ENCODE measurements at regions not wholly inside any gene's neighbourhood (a gene's known extent, or its start where the extent isn't known, plus 50 kb on each side); places are given as distances from the start of the nearest gene placed in this dataset.

DNA sequence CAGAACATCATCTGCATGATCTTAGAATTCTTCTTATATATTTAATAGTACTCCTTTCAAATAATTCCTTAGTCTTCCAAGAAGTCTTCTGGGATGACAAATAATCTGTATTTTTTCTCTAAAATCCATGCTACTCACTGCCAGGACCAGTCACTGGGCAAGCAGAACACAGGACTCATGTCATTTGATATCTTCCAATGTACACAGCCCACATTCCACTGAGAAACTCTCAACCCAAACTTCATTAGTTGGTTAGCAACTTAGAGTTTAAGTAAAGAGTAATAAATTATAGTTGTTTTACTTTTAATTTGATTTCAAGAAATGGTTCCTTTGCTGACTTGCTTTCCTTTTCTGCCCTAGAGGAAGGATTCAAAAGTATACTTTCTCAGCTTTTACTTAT lies 317.0 kb downstream of the VGLL3 start:
- no peak overlapping the region for H3K27ac Mint-ChIP-seq
- H3K36me3 Mint-ChIP-seq: no peaks in the 10 kb centered on the region
- ATAC-seq (no peak), DNase-seq (ENCODE audit: low spot score in 2 of 2) (no peak)
- H3K9me3 Mint-ChIP-seq: peaks cover 22 to 25% of the 10 kb centered on the region in 2 donors

DNA sequence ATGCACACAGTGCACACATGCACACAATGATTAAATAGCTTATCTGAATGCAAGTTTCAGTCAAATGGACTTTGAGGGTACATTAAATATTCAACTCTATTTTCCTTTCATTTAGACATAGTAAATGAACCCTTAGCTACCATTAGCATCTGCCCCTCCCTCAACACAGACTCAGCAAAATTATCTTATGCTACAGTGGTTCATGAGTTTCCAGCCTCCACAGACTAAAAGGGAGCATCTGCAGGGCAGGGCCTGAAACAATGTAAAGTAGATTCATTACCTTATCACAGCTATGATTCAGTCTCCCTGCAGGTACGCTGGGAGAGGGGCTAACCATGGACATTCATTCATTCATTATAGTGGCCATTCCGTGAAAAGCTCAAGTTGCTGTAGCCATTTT lies 329.1 kb downstream of the VGLL3 start:
- H3K27ac Mint-ChIP-seq: no peak overlapping the region
- H3K9me3 Mint-ChIP-seq: peaks cover 10 to 17% of the 10 kb centered on the region in 2 donors
- H3K36me3 Mint-ChIP-seq: no peaks in the 10 kb centered on the region
- ATAC-seq: no peak
- no peak for DNase-seq (ENCODE audit: low spot score in 2 of 2)

DNA sequence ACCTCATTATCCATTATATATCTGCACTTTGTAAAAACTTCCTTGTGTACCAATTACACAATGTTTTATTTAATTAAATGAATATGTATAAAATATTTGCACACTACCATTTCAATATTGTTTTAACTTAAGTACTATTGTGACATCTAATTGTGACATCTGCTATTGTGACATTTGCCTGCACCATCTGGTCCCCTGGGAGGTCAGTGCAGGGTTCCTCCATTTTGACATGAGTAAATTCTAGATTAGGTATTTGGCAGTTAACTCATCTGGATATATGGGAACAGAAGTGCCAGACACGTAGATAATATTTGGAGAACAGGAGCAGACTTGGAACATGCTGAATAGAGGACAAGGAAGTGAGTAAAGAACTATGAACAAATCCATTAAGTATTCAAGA lies 332.1 kb downstream of the VGLL3 start:
- no peak for ATAC-seq

DNA sequence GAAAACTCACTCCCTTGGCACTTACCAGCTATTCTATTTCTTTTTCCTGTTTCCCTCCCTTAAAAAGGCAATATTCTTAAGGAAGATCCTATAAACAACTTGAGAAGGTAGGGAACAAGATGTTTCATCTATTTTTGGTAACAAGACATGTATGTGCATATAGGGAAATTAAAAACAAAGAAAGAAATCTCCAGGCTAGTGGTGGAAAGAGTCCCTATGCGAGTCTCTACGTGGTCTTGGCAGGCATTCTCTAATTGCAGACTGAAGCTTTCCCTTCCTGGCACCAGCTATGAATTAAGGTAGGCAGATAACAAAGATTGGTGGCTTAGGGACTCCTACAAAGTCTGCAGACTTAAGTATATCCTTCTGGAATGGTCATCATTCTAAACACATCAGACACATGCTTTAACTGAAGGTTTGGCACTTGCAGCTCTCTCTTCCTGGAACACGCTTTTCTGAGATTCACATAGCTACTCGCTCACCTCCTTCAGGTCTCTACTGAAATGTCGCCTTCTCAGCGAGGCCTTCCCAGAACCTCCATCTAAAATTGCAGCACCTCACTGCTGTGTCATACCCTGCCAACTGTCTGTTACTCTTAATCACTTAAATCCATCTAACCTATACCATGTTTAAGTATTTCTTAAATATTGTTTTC lies 336.0 kb downstream of the VGLL3 start:
- Mint-ChIP-seq H3K9me3 (peaks cover 9 to 14% of the 10 kb centered on the region in 2 donors), H3K27ac (no peak overlapping the region), H3K36me3 (no peaks in the 10 kb centered on the region)
- ATAC-seq (no peak), DNase-seq (ENCODE audit: low spot score in 2 of 2) (no peak)

More for the DNA sequence above, 332.1 kb downstream of the VGLL3 start:
- Mint-ChIP-seq H3K27ac (no peak overlapping the region), H3K36me3 (no peaks in the 10 kb centered on the region), H3K9me3 (peaks cover 15 to 24% of the 10 kb centered on the region in 2 donors)
- no peak for DNase-seq (ENCODE audit: low spot score in 2 of 2)

DNA sequence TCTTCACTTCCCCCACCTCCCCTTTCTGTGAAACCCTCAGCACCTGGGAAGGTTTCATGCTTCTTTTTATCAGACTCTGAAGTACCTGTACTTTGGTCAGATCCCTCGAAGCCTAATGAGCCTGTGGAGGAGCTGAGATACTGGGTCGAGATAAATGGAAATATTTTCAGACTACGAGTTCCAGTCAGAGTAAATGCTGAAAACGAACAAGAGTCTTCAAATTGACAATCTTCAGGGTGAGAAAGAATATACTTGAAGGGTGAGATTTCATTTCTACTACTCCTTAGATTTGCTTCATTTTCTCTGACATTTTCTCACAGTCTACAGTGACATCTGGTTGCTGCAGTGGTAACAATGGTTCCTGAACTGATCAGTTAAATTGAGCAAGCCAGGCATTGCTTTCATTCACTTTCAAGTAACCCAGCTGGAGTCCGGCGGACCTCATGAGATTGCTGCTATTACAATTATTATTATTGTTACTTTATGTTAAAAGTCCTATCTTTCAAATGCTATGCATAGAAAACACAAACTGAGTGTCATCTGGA lies 337.2 kb downstream of the VGLL3 start:
- no peak overlapping the region for H3K27ac Mint-ChIP-seq
- DNase-seq (ENCODE audit: low spot score in 2 of 2) (no peak), ATAC-seq (no peak)
- H3K36me3 Mint-ChIP-seq: no peaks in the 10 kb centered on the region
- peaks cover 9 to 18% of the 10 kb centered on the region in 2 donors for H3K9me3 Mint-ChIP-seq

DNA sequence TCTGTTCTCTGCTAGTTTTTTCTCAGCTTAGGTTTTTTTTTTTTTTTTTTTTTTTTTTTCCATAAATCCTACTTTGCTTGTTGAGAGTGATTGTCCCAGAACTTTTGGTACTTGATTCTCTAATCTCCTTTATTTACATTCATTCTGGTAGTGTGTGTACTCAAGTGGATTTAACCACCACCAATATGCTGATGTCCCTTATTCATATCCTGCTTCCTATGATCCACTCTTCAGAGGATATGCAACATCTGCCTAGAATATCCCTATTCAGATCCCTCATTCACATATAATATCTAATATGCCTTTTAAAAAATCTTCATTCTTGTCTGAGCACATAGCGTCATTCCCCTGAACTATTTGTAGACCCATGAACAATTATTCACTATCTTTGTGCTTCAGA lies 342.9 kb downstream of the VGLL3 start:
- Mint-ChIP-seq H3K27ac (no peak overlapping the region), H3K36me3 (no peaks in the 10 kb centered on the region), H3K9me3 (peaks cover 6 to 9% of the 10 kb centered on the region in 2 donors)
- DNase-seq (ENCODE audit: low spot score in 2 of 2) (no peak), ATAC-seq (no peak)

DNA sequence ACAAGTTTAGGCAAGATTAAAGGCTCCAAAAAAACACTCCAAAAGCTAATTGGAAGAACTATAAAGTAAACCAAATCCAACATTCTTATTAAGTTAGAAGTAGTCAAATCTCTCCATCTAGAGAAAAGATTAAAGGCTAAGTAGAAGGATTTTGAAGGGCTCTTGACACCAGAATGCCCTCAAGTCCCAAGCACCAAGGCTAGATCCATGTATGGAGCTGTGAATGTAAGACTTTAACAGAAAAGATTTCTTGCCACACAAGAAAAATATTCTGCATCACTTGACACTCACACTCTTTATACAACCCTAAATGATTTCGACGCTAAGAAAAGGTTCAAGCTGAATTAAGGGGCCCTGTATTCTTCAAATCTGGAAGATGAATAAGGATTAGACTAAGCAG lies 345.2 kb downstream of the VGLL3 start:
- no peak overlapping the region for H3K27ac Mint-ChIP-seq
- DNase-seq (ENCODE audit: low spot score in 2 of 2) (no peak), ATAC-seq (no peak)
- H3K9me3 Mint-ChIP-seq: peaks cover 6 to 9% of the 10 kb centered on the region in 2 donors
- H3K36me3 Mint-ChIP-seq: no peaks in the 10 kb centered on the region

DNA sequence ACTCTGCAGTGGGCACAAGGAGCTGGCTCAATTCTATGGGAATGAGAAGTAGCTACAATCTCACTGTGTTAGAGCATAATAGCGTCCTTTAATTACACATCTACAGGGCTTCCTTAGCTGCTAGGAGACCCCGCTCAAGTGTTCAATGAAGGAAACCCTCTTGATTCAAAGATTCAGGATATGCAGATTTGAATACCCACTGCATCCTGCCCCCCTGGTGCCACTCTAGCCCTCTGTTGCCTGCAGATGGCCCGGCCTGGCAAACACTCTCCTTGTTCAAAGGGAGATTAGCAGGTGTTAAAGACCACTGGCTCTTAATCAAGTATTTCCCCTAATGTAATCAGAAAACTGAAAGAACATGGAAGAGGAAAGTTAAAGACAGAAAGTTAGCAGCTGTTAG lies 356.6 kb downstream of the VGLL3 start:
- H3K36me3 Mint-ChIP-seq: no peaks in the 10 kb centered on the region
- ATAC-seq (no peak), DNase-seq (ENCODE audit: low spot score in 2 of 2) (no peak)
- H3K27ac Mint-ChIP-seq: no peak overlapping the region
- peaks cover 8 to 16% of the 10 kb centered on the region in 2 donors for H3K9me3 Mint-ChIP-seq

DNA sequence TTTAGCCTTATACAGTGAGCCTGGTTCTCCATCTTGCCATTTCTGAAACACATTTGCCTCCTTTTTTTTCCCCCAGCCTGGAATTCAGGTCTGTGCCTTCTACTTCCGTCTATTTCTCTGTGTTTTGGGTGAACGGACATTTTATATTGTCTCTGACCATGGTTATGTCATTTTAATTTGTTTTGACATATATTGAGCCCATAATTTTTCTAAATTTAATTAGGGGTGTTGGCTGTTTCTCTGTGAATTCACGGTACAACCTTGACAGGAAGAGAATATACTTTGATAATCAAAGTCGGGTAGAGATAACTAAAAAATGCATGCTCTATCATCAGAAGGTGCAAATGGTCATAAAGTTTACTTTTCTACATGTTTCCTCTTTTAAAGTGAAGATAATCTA lies 361.4 kb downstream of the VGLL3 start:
- ATAC-seq (no peak), DNase-seq (ENCODE audit: low spot score in 2 of 2) (no peak)
- Mint-ChIP-seq H3K9me3 (peaks cover 6 to 8% of the 10 kb centered on the region in 2 donors), H3K36me3 (no peaks in the 10 kb centered on the region), H3K27ac (no peak overlapping the region)

DNA sequence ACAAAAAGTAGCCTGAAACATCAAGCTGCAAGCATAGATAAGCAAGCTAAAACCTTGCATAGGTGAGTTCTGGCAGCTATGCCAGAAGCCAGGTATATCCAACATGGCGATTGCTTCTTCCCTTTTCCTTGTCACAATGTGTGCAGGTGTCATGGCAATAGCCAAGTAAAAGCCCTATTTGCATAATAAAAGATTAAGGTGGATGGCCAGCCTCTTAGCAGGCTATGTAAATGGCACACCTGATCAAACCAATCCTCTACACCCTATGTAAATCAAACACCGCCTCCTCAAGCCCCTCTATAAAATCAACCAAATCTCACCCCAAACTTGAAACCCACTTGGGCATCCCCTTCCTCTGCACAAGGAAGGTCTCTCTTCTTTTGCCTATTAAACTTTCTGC lies 366.8 kb downstream of the VGLL3 start:
- peak overlapping the region in 1 of 2 donors; percentile 59 for H3K27ac Mint-ChIP-seq
- no peaks in the 10 kb centered on the region for H3K36me3 Mint-ChIP-seq
- ATAC-seq: no peak
- H3K9me3 Mint-ChIP-seq: peaks cover 11 to 18% of the 10 kb centered on the region in 2 donors
- DNase-seq (ENCODE audit: low spot score in 2 of 2): no peak

DNA sequence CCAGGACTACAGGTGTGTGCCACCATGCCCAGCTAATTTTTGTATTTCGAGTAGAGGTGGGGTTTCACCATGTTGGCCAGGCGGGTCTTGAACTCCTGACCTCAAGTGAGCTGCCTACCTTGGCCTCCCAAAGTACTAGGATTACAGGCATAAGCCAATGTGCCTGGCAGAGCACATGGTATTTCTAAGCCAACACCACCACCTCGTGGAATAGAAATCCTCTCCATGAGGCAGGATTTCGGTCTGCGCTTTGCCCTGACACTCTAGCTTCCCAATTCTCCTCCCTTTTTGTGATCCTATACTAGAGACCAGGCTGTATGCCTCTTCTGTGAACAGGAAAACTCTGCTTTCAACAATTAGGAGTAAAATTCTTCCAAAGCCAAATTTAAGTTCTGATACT lies 372.2 kb downstream of the VGLL3 start:
- H3K9me3 Mint-ChIP-seq: peaks cover 6 to 22% of the 10 kb centered on the region in 2 donors
- H3K27ac Mint-ChIP-seq: no peak overlapping the region
- DNase-seq (ENCODE audit: low spot score in 2 of 2) (no peak), ATAC-seq (no peak)
- peaks cover 0 to 6% of the 10 kb centered on the region in 2 donors for H3K36me3 Mint-ChIP-seq

DNA sequence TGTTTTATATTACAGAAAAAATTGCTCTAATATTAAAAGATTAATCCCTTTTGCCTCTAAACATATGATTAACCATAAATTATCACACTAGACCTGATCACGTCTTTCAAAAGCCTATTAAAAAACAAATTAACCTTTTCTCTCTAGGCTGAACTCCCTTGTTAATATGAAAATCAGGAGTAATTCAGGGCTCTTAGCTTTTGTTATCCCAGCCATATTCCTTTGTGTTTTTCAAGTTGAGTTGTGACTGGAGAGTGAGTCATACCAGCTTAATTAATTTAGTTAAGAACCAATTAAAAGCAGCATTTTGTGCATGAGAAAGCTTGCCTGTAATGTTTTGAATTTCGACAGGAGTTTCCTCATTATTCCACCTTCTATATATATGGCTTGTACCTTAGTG lies 385.8 kb downstream of the VGLL3 start:
- Mint-ChIP-seq H3K36me3 (no peaks in the 10 kb centered on the region), H3K9me3 (peaks cover 26 to 28% of the 10 kb centered on the region in 2 donors), H3K27ac (no peak overlapping the region)
- no peak for DNase-seq (ENCODE audit: low spot score in 2 of 2)
- ATAC-seq: no peak

DNA sequence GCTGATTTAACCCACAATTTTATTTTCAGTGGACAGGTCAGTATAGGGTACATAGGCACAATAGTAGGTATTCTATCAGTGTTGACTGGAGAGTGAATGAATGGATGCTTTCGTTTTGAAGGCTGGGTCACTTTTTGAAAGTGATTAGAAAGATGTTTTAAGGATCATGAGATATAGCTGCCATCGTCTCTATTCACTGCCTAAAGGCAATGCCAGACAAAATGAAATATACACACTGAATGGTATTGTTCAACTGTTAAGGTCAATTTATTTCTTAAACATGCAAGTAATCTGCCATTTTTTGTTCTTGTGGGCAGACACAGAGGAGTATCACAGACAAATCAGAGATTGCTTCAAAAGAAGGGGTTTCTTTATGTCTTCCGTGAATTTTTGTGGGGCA lies 395.3 kb downstream of the VGLL3 start:
- no peak for ATAC-seq

DNA sequence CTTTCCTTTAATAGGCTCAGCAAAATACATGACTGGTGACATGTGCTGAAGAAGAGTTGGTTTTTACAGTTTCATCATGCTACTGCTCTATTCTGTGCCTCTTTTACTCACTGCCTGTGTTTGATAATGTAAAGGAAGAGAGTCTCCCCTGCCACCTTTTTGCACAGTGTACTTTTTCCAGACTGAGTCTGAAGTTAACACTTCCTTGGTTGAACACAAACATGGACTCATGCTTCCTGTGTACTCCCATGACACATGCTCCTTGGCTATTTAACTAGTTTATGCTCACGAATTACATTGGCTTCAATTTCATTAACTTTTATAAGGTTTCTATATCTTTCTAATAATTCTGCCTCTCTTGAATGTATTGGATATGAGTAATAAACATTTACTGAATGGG lies 396.1 kb downstream of the VGLL3 start:
- H3K36me3 Mint-ChIP-seq: no peaks in the 10 kb centered on the region
- peaks cover 9 to 14% of the 10 kb centered on the region in 2 donors for H3K9me3 Mint-ChIP-seq
- H3K27ac Mint-ChIP-seq: no peak overlapping the region
- no peak for DNase-seq (ENCODE audit: low spot score in 2 of 2)
- no peak for ATAC-seq

More for the DNA sequence above, 395.3 kb downstream of the VGLL3 start:
- no peaks in the 10 kb centered on the region for H3K36me3 Mint-ChIP-seq
- no peak overlapping the region for H3K27ac Mint-ChIP-seq
- H3K9me3 Mint-ChIP-seq: peaks cover 14% of the 10 kb centered on the region in 2 donors
- DNase-seq (ENCODE audit: low spot score in 2 of 2): no peak

DNA sequence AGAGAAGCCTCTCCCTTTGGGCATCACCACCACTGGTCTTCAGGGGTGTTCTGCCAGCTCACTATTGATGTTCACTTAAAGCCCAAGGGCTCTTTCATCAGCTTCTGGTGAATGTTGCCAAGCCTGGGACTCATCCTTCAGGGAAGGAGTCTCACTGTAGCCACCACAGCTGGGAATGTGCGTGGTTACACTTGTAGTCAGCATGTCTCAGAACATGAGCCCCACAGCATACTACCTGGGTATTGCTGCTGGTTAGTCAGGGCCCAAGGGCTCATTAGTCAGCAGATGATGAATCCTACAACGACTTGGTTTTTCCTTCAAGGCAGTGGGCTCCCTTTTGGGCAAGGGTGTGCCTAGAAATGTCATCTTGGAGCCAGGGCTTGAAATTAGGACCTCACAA lies 412.9 kb downstream of the VGLL3 start:
- no peak overlapping the region for H3K27ac Mint-ChIP-seq
- peaks cover 41 to 43% of the 10 kb centered on the region in 2 donors for H3K9me3 Mint-ChIP-seq
- DNase-seq (ENCODE audit: low spot score in 2 of 2) (no peak), ATAC-seq (no peak)
- peaks cover 0 to 11% of the 10 kb centered on the region in 2 donors for H3K36me3 Mint-ChIP-seq

DNA sequence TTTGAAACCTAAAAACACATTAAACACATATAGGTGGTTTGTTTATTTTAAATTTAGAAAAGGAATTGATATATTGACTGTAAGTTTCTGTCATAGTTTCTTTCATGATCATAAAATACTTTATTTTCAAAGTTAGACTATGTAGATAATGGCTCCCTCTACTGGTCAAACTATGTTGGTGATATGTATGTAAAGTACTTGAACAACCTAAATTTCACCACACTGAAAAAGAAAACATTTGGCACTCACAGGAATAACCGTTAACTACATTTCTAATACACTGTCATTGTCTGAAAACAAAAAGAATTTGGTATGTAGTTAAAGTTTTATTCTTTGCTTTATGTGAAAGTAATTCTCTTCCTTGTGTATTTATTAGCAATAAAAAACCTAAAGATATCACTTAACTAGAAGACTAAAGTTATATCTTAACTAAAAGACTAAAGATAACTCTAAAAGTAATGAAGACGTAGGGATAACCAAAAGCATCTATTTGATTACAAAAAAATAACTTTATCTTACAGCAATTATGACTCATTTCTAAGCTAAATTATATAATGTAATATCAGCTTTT lies 427.5 kb downstream of the VGLL3 start:
- Mint-ChIP-seq H3K9me3 (peaks cover 2 to 5% of the 10 kb centered on the region in 2 donors), H3K36me3 (no peaks in the 10 kb centered on the region), H3K27ac (no peak overlapping the region)
- ATAC-seq (no peak), DNase-seq (ENCODE audit: low spot score in 2 of 2) (no peak)

DNA sequence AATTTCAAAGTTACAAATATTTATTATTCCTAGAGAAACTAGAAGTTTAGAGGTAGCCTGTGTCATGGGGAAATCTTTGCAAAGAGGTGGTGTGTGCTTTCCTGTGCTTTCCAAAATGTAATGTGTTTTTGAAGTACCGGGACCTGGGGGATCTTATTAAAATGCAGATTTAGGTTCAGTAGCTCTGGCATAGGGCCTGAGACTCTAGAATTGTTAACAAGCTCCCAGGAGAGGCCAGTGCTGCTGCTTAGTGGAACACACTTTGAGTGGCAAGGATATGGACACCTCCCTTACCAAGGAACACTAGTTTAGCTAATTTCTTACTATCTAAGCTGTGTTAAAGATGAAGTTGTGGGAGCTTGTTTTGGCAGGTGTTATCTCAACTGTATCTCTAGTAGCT lies 428.9 kb downstream of the VGLL3 start:
- no peaks in the 10 kb centered on the region for H3K36me3 Mint-ChIP-seq

DNA sequence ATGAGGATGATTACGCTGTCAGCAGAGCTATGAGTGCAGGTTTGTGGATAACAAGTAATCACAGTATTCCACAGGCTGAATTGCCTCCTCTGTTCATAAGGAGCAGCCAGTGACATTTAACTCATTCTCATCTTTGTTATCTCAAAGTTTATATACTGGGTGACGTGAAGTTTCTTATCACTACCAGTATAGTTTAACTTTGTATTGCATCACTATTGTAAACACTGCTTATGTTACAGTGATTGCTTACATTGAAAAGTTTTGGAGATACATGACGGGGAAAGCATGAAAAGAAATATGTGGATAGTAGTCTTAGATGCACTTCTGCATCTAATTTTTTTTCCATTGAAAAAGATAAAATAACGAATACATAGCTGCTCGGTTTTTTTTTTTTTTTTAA lies 429.7 kb downstream of the VGLL3 start:
- DNase-seq (ENCODE audit: low spot score in 2 of 2) (no peak), ATAC-seq (no peak)
- H3K9me3 Mint-ChIP-seq: peaks cover 0 to 5% of the 10 kb centered on the region in 2 donors
- H3K36me3 Mint-ChIP-seq: no peaks in the 10 kb centered on the region
- no peak overlapping the region for H3K27ac Mint-ChIP-seq

More for the DNA sequence above, 428.9 kb downstream of the VGLL3 start:
- DNase-seq (ENCODE audit: low spot score in 2 of 2) (no peak), ATAC-seq (no peak)
- H3K27ac Mint-ChIP-seq: no peak overlapping the region
- H3K9me3 Mint-ChIP-seq: peaks cover 0 to 5% of the 10 kb centered on the region in 2 donors
